ENCODE measurements at regions not wholly inside any gene's neighbourhood (a gene's known extent, or its start where the extent isn't known, plus 50 kb on each side); places are given as distances from the start of the nearest gene placed in this dataset.

DNA sequence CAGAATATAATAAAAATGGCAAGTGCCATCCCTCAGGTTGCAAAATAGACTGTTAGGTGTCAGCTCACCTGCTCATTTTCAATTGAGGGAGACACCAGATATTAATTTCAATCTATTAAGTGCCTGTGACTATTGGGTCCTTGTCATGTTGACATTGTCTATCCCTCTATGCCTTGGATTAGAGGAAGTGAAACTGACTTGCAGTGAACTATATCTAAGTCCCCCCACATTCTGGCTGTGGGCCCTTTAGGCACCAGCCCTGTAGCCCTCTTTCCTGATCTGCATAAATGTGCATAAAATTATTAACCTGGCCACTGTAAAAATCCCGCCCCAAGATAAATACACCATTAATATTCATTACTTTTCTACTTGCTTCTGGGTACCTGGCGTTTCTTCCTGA is 293.0 kb upstream of the CLNK start:
- ChIA-PET POLR2A (ENCODE audit: partially characterized antibody) (no interaction called here), CTCF (ENCODE audit: partially characterized antibody) (interaction anchor here (1.3 kb wide), 1 partner anchor 11 kb away, joined by 3 read pairs; no protein-coding TSS in a partner anchor)
- H3K18ac ChIP-seq (ENCODE audit: extremely low read depth, low read length): no peak overlapping the region
- no peak overlapping the region for H3K14ac ChIP-seq (ENCODE audit: insufficient read length)
- H3K4me3 ChIP-seq (ENCODE audit: extremely low read depth in 1 of 4, insufficient read depth in 2 of 4, low read depth in 3 of 4, low read length in 4 of 4): no peak overlapping the region
- no peak overlapping the region for H3K56ac ChIP-seq (replicated peaks; ENCODE audit: insufficient read length, low read depth, low read length)
- H4K20me1 ChIP-seq (replicated peaks in 1 of 2; ENCODE audit: control insufficient read depth in 1 of 2, insufficient read depth in 2 of 2, low read length in 2 of 2): no peaks in the 10 kb centered on the region
- H3K79me1 ChIP-seq (ENCODE audit: low read depth, low read length): no peaks in the 10 kb centered on the region
- no peak overlapping the region for H2BK5ac ChIP-seq (ENCODE audit: low read depth, low read length)
- H3K9ac ChIP-seq (replicated peaks in 1 of 4; ENCODE audit: extremely low read depth in 1 of 4, low read depth in 3 of 4, low read length in 3 of 4): no peak overlapping the region
- 100% methylated on average over 2 of the region's 2 CpGs; no CpG with 5 or more reads in 1 of the 2 experiments for WGBS, 2 experiments (ENCODE audit: extremely low coverage in 1 of 2, insufficient coverage in 1 of 2, insufficient read length in 1 of 2, insufficient replicate concordance in 2 of 2, low coverage in 1 of 2, low lambda C conversion rate in 2 of 2, missing lambda C conversion rate in 1 of 2)
- no peak overlapping the region for H3K27ac ChIP-seq (ENCODE audit: low read depth, low read length)
- no peak overlapping the region for H4K91ac ChIP-seq (replicated peaks; ENCODE audit: insufficient read length, low read length)
- H4K5ac ChIP-seq (ENCODE audit: insufficient read length, low read depth, low read length): no peak overlapping the region
- no peaks in the 10 kb centered on the region; the same call in 1 of the 2 replicates for H3K23me2 ChIP-seq (ENCODE audit: low read depth, low read length)
- no peak overlapping the region for H2BK20ac ChIP-seq (ENCODE audit: low read length)
- no peak overlapping the region for H2AK5ac ChIP-seq (ENCODE audit: low read depth, low read length)
- no peak overlapping the region for H2AFZ ChIP-seq (ENCODE audit: low read length)
- no peak overlapping the region for H3K4ac ChIP-seq (replicated peaks; ENCODE audit: insufficient read length, low read depth, low read length)
- no peak overlapping the region for H2BK15ac ChIP-seq (ENCODE audit: low read length)
- H4K8ac ChIP-seq (ENCODE audit: extremely low read depth, insufficient read depth, low read length): no peak overlapping the region
- H3K36me3 ChIP-seq (ENCODE audit: control insufficient read depth in 2 of 4, insufficient read depth in 4 of 4, low read length in 3 of 4): no peaks in the 10 kb centered on the region
- no peak overlapping the region for H2BK120ac ChIP-seq (replicated peaks; ENCODE audit: low read depth, low read length)
- no peaks in the 10 kb centered on the region for H3K9me3 ChIP-seq (ENCODE audit: insufficient read depth in 2 of 2, low read depth in 1 of 2, low read length in 1 of 2)
- DNase-seq (ENCODE audit: low read depth in 1 of 2, low spot score in 2 of 2): no peak
- no peak for FAIRE-seq
- H3K4me1 ChIP-seq (replicated peaks in 1 of 4; ENCODE audit: control insufficient read depth in 3 of 4, insufficient read depth in 4 of 4, low read length in 3 of 4): peaks cover 0 to 2% (median 0%) of the 10 kb centered on the region in 4 experiments; a peak in 1 of 7 replicates
- H2BK12ac ChIP-seq (ENCODE audit: low read depth, low read length): no peak overlapping the region
- H3K27me3 ChIP-seq (replicated peaks in 1 of 4; ENCODE audit: control insufficient read depth in 3 of 4, extremely low read depth in 1 of 4, insufficient read depth in 3 of 4, low read length in 3 of 4): peaks cover 0 to 6% (median 4%) of the 10 kb centered on the region in 4 experiments; a peak in 4 of 7 replicates
- H3K79me2 ChIP-seq (ENCODE audit: control insufficient read depth in 1 of 2, insufficient read depth in 2 of 2, low read length in 2 of 2): no peaks in the 10 kb centered on the region
- H3K23ac ChIP-seq (ENCODE audit: insufficient read length): no peak overlapping the region
- no peak overlapping the region for H3K4me2 ChIP-seq (ENCODE audit: insufficient read depth in 1 of 2, low read depth in 2 of 2, low read length in 2 of 2)
- TF ChIP-seq CBX5 (IDR thresholded peaks at IDR 0.05; ENCODE audit: low read depth, low read length) (no peak), SIX5 (IDR thresholded peaks at IDR 0.05; ENCODE audit: low read depth, low read length) (no peak), TEAD4 (IDR thresholded peaks at IDR 0.05; ENCODE audit: low read depth, low read length) (no peak), TAF7 (optimal IDR thresholded peaks at IDR 0.05; ENCODE audit: borderline replicate concordance, low read depth, low read length) (no peak), SIRT6 (IDR thresholded peaks at IDR 0.05; ENCODE audit: low read length) (no peak), NANOG (IDR thresholded peaks at IDR 0.05; ENCODE audit: insufficient read depth, low read depth, low read length, poor library complexity, severe bottlenecking) (no peak), MAFK (IDR thresholded peaks at IDR 0.05; ENCODE audit: low read depth, low read length) (no peak), EP300 (IDR thresholded peaks at IDR 0.05; ENCODE audit: borderline replicate concordance in 1 of 2, low read depth in 2 of 2, low read length in 2 of 2) (no peak), GABPA (IDR thresholded peaks at IDR 0.05; ENCODE audit: borderline replicate concordance, insufficient read depth, low read length) (no peak), RAD21 (IDR thresholded peaks at IDR 0.05 in 1 of 2, conservative IDR thresholded peaks at IDR 0.05 in 1 of 2; ENCODE audit: low read depth in 2 of 2, low read length in 2 of 2) (no peak), HDAC2 (IDR thresholded peaks at IDR 0.05; ENCODE audit: borderline replicate concordance in 1 of 2, low read depth in 2 of 2, low read length in 2 of 2) (no peak), KDM1A (IDR thresholded peaks at IDR 0.05; ENCODE audit: borderline replicate concordance, low read length) (no peak), CHD2 (IDR thresholded peaks at IDR 0.05; ENCODE audit: low read length) (no peak)

Data from H1 (cell line).